ENCODE measurements at regions not wholly inside any gene's neighbourhood (a gene's known extent, or its start where the extent isn't known, plus 50 kb on each side); places are given as distances from the start of the nearest gene placed in this dataset.

- 44 to 55% (median 53%) methylated on average over 2 of the region's 2 CpGs for WGBS, 5 donors
- Histone ChIP-seq H3K9me3 (no peaks in the 10 kb centered on the region), H3K36me3 (no peaks in the 10 kb centered on the region), H3K27ac (no peak overlapping the region), H3K4me3 (no peak overlapping the region), H3K27me3 (no peaks in the 10 kb centered on the region), H3K4me1 (peaks cover 0 to 9% (median 2%) of the 10 kb centered on the region in 4 donors)
- intact Hi-C loops (cut with DNase I; ENCODE audit: low total_unique reads): no loop called here
- no peak for DNase-seq
- TF ChIP-seq CTCF (IDR thresholded peaks at IDR 0.05): no peak
Observed at GRCh38 chr6:74755778-74756177, 450.1 kb downstream of the COL12A1 start.

- H3K36me3 ChIP-seq: no peaks in the 10 kb centered on the region
- H3K9me3 ChIP-seq: no peaks in the 10 kb centered on the region
- intact Hi-C loops (cut with DNase I; ENCODE audit: low total_unique reads): no loop called here
- no peak for DNase-seq
- H3K27ac ChIP-seq: no peak overlapping the region
- no peak overlapping the region for H3K4me3 ChIP-seq
- WGBS, 5 donors: 92 to 97% (median 95%) methylated on average over 4 to 10 of the region's 10 CpGs
- no peaks in the 10 kb centered on the region for H3K27me3 ChIP-seq
- TF ChIP-seq CTCF (IDR thresholded peaks at IDR 0.05) (no peak), EP300 (IDR thresholded peaks at IDR 0.05) (no peak), POLR2AphosphoS5 (IDR thresholded peaks at IDR 0.05) (no peak), POLR2A (IDR thresholded peaks at IDR 0.05) (no peak)
- peaks cover 0 to 9% (median 4%) of the 10 kb centered on the region in 4 donors for H3K4me1 ChIP-seq
Observed at GRCh38 chr6:74755196-74755595, 450.7 kb downstream of the COL12A1 start.

DNA sequence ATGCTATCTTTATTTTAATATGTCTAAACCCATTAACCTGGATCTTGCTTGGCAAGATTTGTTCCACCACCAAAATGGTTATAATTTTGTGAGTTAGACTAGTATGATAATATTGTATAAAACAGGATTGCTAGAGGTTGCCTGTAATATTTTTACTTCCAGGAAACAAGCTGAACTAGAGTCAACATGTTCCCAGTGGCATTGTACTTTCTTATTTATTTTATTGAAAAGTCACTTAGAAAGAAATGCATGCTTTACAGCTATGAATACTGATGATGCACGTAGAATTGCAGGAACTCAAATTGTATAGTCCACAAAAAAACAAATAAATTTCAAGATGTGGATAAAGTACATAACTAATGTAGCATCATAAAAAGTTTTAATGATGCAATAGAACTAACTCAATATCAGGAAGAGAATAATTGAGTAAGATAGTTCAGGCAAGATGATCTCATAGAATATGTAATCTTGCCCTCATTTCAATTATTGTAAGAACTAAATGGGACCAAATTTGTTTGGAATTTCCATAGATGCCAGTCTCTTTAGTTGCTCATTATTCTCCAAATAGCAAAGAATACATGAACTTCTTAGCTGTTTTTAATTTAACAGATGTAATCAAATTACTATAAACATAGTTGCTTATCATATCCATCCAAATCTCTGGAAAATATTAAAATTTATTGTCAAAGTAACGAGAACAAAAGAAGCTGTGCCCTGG, 451.8 kb downstream of the COL12A1 start:
- intact Hi-C loops (cut with DNase I; ENCODE audit: low total_unique reads): no loop called here
- H3K4me1 ChIP-seq: peaks cover 0 to 14% (median 7%) of the 10 kb centered on the region in 4 donors
- no peak for TF ChIP-seq POLR2AphosphoS5 (IDR thresholded peaks at IDR 0.05)
- no peak for TF ChIP-seq CTCF (IDR thresholded peaks at IDR 0.05)
- TF ChIP-seq POLR2A (IDR thresholded peaks at IDR 0.05): no peak
- no peak for TF ChIP-seq EP300 (IDR thresholded peaks at IDR 0.05)
- 52 to 70% (median 58%) methylated on average over 2 of the region's 2 CpGs for WGBS, 5 donors
- H3K9me3 ChIP-seq: no peaks in the 10 kb centered on the region
- H3K36me3 ChIP-seq: no peaks in the 10 kb centered on the region
- no peak overlapping the region for H3K27ac ChIP-seq
- no peaks in the 10 kb centered on the region for H3K27me3 ChIP-seq
- no peak overlapping the region for H3K4me3 ChIP-seq
- DNase-seq: no peak

- no peaks in the 10 kb centered on the region for H3K27me3 ChIP-seq
- no peak for DNase-seq
- no peak for TF ChIP-seq CTCF (IDR thresholded peaks at IDR 0.05)
- TF ChIP-seq POLR2A (IDR thresholded peaks at IDR 0.05): no peak
- no peak for TF ChIP-seq EP300 (IDR thresholded peaks at IDR 0.05)
- no peak for TF ChIP-seq POLR2AphosphoS5 (IDR thresholded peaks at IDR 0.05)
- H3K36me3 ChIP-seq: no peaks in the 10 kb centered on the region
- 73 to 87% (median 86%) methylated on average over 3 of the region's 3 CpGs for WGBS, 5 donors
- H3K4me3 ChIP-seq: no peak overlapping the region
- H3K9me3 ChIP-seq: no peaks in the 10 kb centered on the region
- intact Hi-C loops (cut with DNase I; ENCODE audit: low total_unique reads): no loop called here
- no peak overlapping the region for H3K27ac ChIP-seq
- H3K4me1 ChIP-seq: peaks cover 0 to 6% (median 5%) of the 10 kb centered on the region in 4 donors
Observed at GRCh38 chr6:74752303-74752702, 453.6 kb downstream of the COL12A1 start.

Data from stomach (tissue), 8 donors.